Liver (tissue), 8 donors: ENCODE measurements at regions not wholly inside any gene's neighbourhood (a gene's known extent, or its start where the extent isn't known, plus 50 kb on each side); places are given as distances from the start of the nearest gene placed in this dataset.

ENCODE experiments used
- DNase-seq: peaks from one replicate; pipeline ENCODE4 v3.0.0-alpha.2; 2017; ENCODE audit warnings: low spot score
- H3K27ac ChIP-seq, 2 donors: one replicate each; pipeline ENCODE4 v1.7.0; 2013; ENCODE audit warnings: inconsistent platforms in 2 of 2, low read length in 2 of 2, control low read depth in 1 of 2, low read depth in 1 of 2, mild to moderate bottlenecking in 1 of 2
- H3K27me3 ChIP-seq, 4 donors: one replicate each; pipeline versions ENCODE4 v1.6.1 to v1.7.0; 2013; ENCODE audit warnings: low read length in 3 of 4, inconsistent platforms in 1 of 4, mild to moderate bottlenecking in 1 of 4, moderate library complexity in 1 of 4; ENCODE audit not compliant: control insufficient read depth in 4 of 4, insufficient read depth in 4 of 4
- H3K36me3 ChIP-seq, 4 donors: one replicate each; pipeline versions ENCODE4 v1.6.1 to v1.7.0; 2013; ENCODE audit warnings: low read length in 3 of 4, mild to moderate bottlenecking in 3 of 4, low read depth in 1 of 4, moderate library complexity in 1 of 4; ENCODE audit not compliant: control insufficient read depth in 4 of 4, insufficient read depth in 3 of 4
- H3K4me1 ChIP-seq, 4 donors: one replicate each; pipeline versions ENCODE4 v1.6.1 to v1.7.0; 2013; ENCODE audit warnings: low read length in 3 of 4, mild to moderate bottlenecking in 3 of 4, moderate library complexity in 1 of 4; ENCODE audit not compliant: control insufficient read depth in 4 of 4, insufficient read depth in 4 of 4
- H3K4me3 ChIP-seq, 3 donors: one replicate each; pipeline versions ENCODE4 v1.6.1 to v1.7.0; 2013; ENCODE audit warnings: low read length in 3 of 3, control low read depth in 1 of 3, low read depth in 1 of 3, mild to moderate bottlenecking in 1 of 3
- H3K9ac ChIP-seq, 2 donors: one replicate each; pipeline ENCODE4 v1.7.0; 2013; ENCODE audit warnings: low read length in 2 of 2, mild to moderate bottlenecking in 2 of 2, moderate library complexity in 2 of 2, control low read depth in 1 of 2, low read depth in 1 of 2
- H3K9me3 ChIP-seq, 4 donors: one replicate each; pipeline versions ENCODE4 v1.6.1 to v1.7.0; 2013; ENCODE audit warnings: low read length in 3 of 4; ENCODE audit not compliant: control insufficient read depth in 4 of 4
- EGR1 ChIP-seq, 2 donors: IDR thresholded peaks; 2 replicates each; pipeline ENCODE4 v1.6.1; 2016 to 2018; ENCODE audit warnings: antibody characterized with exemption in 2 of 2, low read depth in 2 of 2
- FOXA1 ChIP-seq: IDR thresholded peaks from 2 replicates; pipeline ENCODE4 v1.6.1; 2016; ENCODE audit warnings: antibody characterized with exemption
- FOXA2 ChIP-seq: IDR thresholded peaks from 2 replicates; pipeline ENCODE4 v1.6.1; 2016; ENCODE audit warnings: antibody characterized with exemption
- GABPA ChIP-seq, 2 donors: IDR thresholded peaks in 1 of 2; conservative IDR thresholded peaks in 1 of 2; 2 replicates each; pipeline ENCODE4 v1.6.1; 2016; ENCODE audit warnings: antibody characterized with exemption in 2 of 2, mild to moderate bottlenecking in 1 of 2, moderate library complexity in 1 of 2
- HNF4A ChIP-seq, 2 donors: conservative IDR thresholded peaks; 2 replicates each; pipeline ENCODE4 v1.6.1; 2016; ENCODE audit warnings: antibody characterized with exemption in 2 of 2, mild to moderate bottlenecking in 2 of 2
- HNF4G ChIP-seq: IDR thresholded peaks from 2 replicates; pipeline ENCODE4 v1.6.1; 2016; ENCODE audit warnings: antibody characterized with exemption
- RAD21 ChIP-seq, 2 donors: IDR thresholded peaks; 2 replicates each; pipeline ENCODE4 v1.6.1; 2016; ENCODE audit warnings: antibody characterized with exemption in 2 of 2, mild to moderate bottlenecking in 2 of 2
- RXRA ChIP-seq, 2 donors: IDR thresholded peaks; 2 replicates each; pipeline ENCODE4 v1.6.1; 2017 to 2018; ENCODE audit warnings: antibody characterized with exemption in 2 of 2, mild to moderate bottlenecking in 1 of 2
- SP1 ChIP-seq: IDR thresholded peaks from 2 replicates; pipeline ENCODE4 v1.6.1; 2018; ENCODE audit warnings: antibody characterized with exemption, mild to moderate bottlenecking
- TAF1 ChIP-seq: conservative IDR thresholded peaks from 2 replicates; pipeline ENCODE4 v1.6.1; 2016; ENCODE audit warnings: antibody characterized with exemption, mild to moderate bottlenecking
- YY1 ChIP-seq: IDR thresholded peaks from 2 replicates; pipeline ENCODE4 v1.6.1; 2016; ENCODE audit warnings: antibody characterized with exemption, mild to moderate bottlenecking
- WGBS: extraction: QIAGEN DNeasy Blood & Tissue Kit; methylation state at CpG from one replicate; pipeline ENCODE4 v1.1.7; 2013; 5-methylcytosine and 5-hydroxymethylcytosine counted together
- TF ChIP-seq, protein P1 (sequence below): IDR thresholded peaks from 2 replicates; pipeline ENCODE4 v1.6.1; 2016; ENCODE audit warnings: antibody characterized with exemption, mild to moderate bottlenecking
- TF ChIP-seq, protein P2 (sequence below): IDR thresholded peaks from 2 replicates; pipeline ENCODE4 v1.6.1; 2016; ENCODE audit warnings: antibody characterized with exemption
- TF ChIP-seq, protein P3 (sequence below): fragments of 150-350 bp; IDR thresholded peaks from 2 replicates; pipeline ENCODE4 v1.5.1; 2017; ENCODE audit warnings: improper control_type of control experiment, low read depth, low read length; ENCODE audit not compliant: missing input control
- TF ChIP-seq, protein P4 (sequence below): IDR thresholded peaks from 2 replicates; pipeline ENCODE4 v1.6.1; 2016; ENCODE audit warnings: antibody characterized with exemption
- donor health status: healthy.
- donor health status: healthy.
- donor health status: healthy.
- donor health status: healthy.
- donor health status: healthy.

DNA sequence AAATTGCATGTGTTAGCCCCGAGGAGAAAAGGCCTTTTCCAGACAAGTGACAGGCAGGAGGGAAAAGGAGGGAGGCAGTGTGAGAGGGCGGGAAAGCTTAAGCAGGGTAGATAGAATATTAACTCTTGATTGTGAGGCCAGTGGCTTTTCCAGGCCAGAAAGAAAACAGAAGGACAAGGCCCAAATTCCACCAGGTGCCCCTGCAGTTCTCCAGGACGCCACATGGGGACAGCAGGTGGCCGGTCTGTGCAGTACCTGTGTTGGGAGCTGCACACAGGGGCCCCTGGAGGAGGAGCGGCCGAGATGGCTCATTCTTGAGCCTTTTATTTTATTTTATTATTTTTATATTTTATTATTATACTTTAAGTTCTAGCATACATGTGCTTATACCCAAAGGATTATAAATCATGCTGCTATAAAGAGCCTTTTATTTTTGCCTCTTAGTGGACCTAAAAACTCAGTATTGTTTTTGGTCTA is 141.3 kb upstream of the KLF14 start:
- Histone ChIP-seq H3K9ac (no peak overlapping the region), H3K4me3 (no peak overlapping the region), H3K27ac (no peak overlapping the region), H3K4me1 (no peaks in the 10 kb centered on the region), H3K36me3 (peaks cover 2 to 46% (median 30%) of the 10 kb centered on the region in 4 donors), H3K9me3 (no peaks in the 10 kb centered on the region), H3K27me3 (no peaks in the 10 kb centered on the region)
- DNase-seq = peak; percentile 63
- 46% methylated on average over 6 of the region's 6 CpGs for WGBS
- TF ChIP-seq RXRA (IDR thresholded peaks at IDR 0.05) = no peak
- no peak for TF ChIP-seq HNF4G
- TF ChIP-seq, protein P1, sequence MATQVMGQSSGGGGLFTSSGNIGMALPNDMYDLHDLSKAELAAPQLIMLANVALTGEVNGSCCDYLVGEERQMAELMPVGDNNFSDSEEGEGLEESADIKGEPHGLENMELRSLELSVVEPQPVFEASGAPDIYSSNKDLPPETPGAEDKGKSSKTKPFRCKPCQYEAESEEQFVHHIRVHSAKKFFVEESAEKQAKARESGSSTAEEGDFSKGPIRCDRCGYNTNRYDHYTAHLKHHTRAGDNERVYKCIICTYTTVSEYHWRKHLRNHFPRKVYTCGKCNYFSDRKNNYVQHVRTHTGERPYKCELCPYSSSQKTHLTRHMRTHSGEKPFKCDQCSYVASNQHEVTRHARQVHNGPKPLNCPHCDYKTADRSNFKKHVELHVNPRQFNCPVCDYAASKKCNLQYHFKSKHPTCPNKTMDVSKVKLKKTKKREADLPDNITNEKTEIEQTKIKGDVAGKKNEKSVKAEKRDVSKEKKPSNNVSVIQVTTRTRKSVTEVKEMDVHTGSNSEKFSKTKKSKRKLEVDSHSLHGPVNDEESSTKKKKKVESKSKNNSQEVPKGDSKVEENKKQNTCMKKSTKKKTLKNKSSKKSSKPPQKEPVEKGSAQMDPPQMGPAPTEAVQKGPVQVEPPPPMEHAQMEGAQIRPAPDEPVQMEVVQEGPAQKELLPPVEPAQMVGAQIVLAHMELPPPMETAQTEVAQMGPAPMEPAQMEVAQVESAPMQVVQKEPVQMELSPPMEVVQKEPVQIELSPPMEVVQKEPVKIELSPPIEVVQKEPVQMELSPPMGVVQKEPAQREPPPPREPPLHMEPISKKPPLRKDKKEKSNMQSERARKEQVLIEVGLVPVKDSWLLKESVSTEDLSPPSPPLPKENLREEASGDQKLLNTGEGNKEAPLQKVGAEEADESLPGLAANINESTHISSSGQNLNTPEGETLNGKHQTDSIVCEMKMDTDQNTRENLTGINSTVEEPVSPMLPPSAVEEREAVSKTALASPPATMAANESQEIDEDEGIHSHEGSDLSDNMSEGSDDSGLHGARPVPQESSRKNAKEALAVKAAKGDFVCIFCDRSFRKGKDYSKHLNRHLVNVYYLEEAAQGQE = no peak
- no peak for TF ChIP-seq GABPA (IDR thresholded peaks at IDR 0.05 in 1 of 2, conservative IDR thresholded peaks at IDR 0.05 in 1 of 2)
- TF ChIP-seq, protein P2, sequence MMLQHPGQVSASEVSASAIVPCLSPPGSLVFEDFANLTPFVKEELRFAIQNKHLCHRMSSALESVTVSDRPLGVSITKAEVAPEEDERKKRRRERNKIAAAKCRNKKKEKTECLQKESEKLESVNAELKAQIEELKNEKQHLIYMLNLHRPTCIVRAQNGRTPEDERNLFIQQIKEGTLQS = no peak
- TF ChIP-seq, protein P3, sequence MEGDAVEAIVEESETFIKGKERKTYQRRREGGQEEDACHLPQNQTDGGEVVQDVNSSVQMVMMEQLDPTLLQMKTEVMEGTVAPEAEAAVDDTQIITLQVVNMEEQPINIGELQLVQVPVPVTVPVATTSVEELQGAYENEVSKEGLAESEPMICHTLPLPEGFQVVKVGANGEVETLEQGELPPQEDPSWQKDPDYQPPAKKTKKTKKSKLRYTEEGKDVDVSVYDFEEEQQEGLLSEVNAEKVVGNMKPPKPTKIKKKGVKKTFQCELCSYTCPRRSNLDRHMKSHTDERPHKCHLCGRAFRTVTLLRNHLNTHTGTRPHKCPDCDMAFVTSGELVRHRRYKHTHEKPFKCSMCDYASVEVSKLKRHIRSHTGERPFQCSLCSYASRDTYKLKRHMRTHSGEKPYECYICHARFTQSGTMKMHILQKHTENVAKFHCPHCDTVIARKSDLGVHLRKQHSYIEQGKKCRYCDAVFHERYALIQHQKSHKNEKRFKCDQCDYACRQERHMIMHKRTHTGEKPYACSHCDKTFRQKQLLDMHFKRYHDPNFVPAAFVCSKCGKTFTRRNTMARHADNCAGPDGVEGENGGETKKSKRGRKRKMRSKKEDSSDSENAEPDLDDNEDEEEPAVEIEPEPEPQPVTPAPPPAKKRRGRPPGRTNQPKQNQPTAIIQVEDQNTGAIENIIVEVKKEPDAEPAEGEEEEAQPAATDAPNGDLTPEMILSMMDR = peak; percentile 91
- TF ChIP-seq, protein P4, sequence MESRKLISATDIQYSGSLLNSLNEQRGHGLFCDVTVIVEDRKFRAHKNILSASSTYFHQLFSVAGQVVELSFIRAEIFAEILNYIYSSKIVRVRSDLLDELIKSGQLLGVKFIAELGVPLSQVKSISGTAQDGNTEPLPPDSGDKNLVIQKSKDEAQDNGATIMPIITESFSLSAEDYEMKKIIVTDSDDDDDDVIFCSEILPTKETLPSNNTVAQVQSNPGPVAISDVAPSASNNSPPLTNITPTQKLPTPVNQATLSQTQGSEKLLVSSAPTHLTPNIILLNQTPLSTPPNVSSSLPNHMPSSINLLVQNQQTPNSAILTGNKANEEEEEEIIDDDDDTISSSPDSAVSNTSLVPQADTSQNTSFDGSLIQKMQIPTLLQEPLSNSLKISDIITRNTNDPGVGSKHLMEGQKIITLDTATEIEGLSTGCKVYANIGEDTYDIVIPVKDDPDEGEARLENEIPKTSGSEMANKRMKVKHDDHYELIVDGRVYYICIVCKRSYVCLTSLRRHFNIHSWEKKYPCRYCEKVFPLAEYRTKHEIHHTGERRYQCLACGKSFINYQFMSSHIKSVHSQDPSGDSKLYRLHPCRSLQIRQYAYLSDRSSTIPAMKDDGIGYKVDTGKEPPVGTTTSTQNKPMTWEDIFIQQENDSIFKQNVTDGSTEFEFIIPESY = no peak
- no peak for TF ChIP-seq YY1
- TF ChIP-seq HNF4A (conservative IDR thresholded peaks at IDR 0.05) = no peak
- TF ChIP-seq FOXA2 = no peak
- TF ChIP-seq EGR1 (IDR thresholded peaks at IDR 0.05; ENCODE audit: low read depth in 2 of 2) = no peak
- TF ChIP-seq TAF1 = no peak
- no peak for TF ChIP-seq SP1
- peak; percentile 81 to 84 for TF ChIP-seq RAD21 (IDR thresholded peaks at IDR 0.05)

DNA sequence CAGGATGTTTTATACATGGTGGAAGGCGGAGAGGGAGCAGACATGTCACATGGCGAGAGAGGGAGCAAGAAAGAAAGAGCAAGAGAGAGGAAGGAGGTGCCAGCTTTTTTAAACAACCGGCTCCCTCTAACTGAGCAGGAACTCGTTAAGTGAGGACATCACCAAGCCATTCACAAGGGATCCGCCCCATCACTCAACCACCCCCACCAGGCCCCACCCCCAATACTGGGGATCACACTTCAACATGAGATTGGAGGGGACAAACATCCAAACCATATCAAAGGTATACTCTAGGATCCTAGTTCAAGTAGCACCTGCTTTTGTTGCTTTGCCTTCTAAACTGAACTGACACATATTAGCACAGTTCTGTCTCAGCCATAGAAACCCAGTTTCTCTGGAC is 141.9 kb upstream of the KLF14 start:
- H3K9ac ChIP-seq = no peak overlapping the region
- no peaks in the 10 kb centered on the region for H3K9me3 ChIP-seq
- no peaks in the 10 kb centered on the region for H3K4me1 ChIP-seq
- no peak for DNase-seq
- no peak overlapping the region for H3K27ac ChIP-seq
- H3K4me3 ChIP-seq = no peak overlapping the region
- no peaks in the 10 kb centered on the region for H3K27me3 ChIP-seq
- peaks cover 2 to 45% (median 32%) of the 10 kb centered on the region in 4 donors for H3K36me3 ChIP-seq
- 85% methylated on average over 5 of the region's 5 CpGs for WGBS
- TF ChIP-seq HNF4A (conservative IDR thresholded peaks at IDR 0.05) (no peak), SP1 (no peak), FOXA2 (no peak), YY1 (no peak), RXRA (IDR thresholded peaks at IDR 0.05) (no peak), FOXA1 (no peak), GABPA (IDR thresholded peaks at IDR 0.05 in 1 of 2, conservative IDR thresholded peaks at IDR 0.05 in 1 of 2) (no peak), RAD21 (IDR thresholded peaks at IDR 0.05) (no peak), HNF4G (no peak)
- TF ChIP-seq, protein P1 = no peak
- TF ChIP-seq, protein P3 = no peak
